HFFc6 (cell line): ENCODE measurements at regions not wholly inside any gene's neighbourhood (a gene's known extent, or its start where the extent isn't known, plus 50 kb on each side); places are given as distances from the start of the nearest gene placed in this dataset.

Experiments
- DNase-seq: peaks from one replicate; pipeline ENCODE4 v3.0.0-alpha.2; 2018
- H3K27ac Mint-ChIP-seq: 2 replicates; pipeline ENCODE4 v1.8.0; 2020; ENCODE audit warnings: mild to moderate bottlenecking, mixed read lengths
- H3K27me3 Mint-ChIP-seq: 2 replicates; pipeline ENCODE4 v1.8.0; 2021; ENCODE audit warnings: mild to moderate bottlenecking, moderate library complexity, mixed read lengths; ENCODE audit not compliant: insufficient read depth
- H3K36me3 Mint-ChIP-seq: 2 replicates; pipeline ENCODE4 v1.8.0; 2021; ENCODE audit warnings: low read depth, mixed read lengths
- H3K4me1 Mint-ChIP-seq: 2 replicates; pipeline ENCODE4 v1.8.0; 2020; ENCODE audit warnings: low read depth, mixed read lengths
- H3K4me3 Mint-ChIP-seq: 2 replicates; pipeline ENCODE4 v1.8.0; 2020; ENCODE audit warnings: mild to moderate bottlenecking, moderate library complexity, mixed read lengths
- H3K9me3 Mint-ChIP-seq: 2 replicates; pipeline ENCODE4 v1.8.0; 2020; ENCODE audit warnings: mild to moderate bottlenecking, mixed read lengths
- TF ChIP-seq, protein P1 (sequence below): fragments of 200-600 bp; sonication (generic); IDR thresholded peaks from 2 replicates; pipeline ENCODE4 v1.5.0; 2021; ENCODE audit warnings: antibody characterized with exemption, mild to moderate bottlenecking

DNA sequence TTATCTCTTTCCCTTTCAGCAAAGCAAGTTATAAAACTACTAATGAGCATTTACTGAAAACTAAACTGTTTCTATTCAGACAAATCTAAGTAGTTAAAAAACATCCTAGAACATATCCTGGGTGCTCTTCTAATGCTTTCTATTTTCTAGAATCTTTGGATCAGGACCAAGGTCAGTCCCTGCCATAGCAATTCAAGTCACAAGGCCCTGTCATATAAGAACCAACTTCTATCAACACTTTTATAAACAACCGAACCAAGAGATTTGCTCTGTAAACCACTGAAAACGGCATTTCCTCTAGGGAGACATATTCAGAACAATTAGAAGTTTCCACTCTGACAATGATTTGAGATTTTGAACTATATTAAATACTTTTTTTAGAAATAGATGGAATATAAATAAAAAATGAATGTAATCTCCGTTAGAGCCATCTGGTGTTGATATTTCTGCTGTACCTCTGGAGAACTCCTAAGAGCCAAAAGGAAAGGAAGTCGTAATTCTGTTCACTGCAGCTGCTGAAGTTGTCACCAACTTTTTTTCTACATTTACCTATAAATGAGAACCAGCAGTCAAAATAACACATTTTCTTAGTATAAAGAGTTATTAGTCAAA lies 51.4 kb upstream of the LGSN start:
- Mint-ChIP-seq H3K36me3 (no peaks in the 10 kb centered on the region), H3K4me1 (no peaks in the 10 kb centered on the region), H3K9me3 (no peaks in the 10 kb centered on the region), H3K4me3 (no peak overlapping the region), H3K27me3 (peaks cover 3% of the 10 kb centered on the region; the same call in 1 of the 2 replicates), H3K27ac (no peak overlapping the region)
- TF ChIP-seq, protein P1, sequence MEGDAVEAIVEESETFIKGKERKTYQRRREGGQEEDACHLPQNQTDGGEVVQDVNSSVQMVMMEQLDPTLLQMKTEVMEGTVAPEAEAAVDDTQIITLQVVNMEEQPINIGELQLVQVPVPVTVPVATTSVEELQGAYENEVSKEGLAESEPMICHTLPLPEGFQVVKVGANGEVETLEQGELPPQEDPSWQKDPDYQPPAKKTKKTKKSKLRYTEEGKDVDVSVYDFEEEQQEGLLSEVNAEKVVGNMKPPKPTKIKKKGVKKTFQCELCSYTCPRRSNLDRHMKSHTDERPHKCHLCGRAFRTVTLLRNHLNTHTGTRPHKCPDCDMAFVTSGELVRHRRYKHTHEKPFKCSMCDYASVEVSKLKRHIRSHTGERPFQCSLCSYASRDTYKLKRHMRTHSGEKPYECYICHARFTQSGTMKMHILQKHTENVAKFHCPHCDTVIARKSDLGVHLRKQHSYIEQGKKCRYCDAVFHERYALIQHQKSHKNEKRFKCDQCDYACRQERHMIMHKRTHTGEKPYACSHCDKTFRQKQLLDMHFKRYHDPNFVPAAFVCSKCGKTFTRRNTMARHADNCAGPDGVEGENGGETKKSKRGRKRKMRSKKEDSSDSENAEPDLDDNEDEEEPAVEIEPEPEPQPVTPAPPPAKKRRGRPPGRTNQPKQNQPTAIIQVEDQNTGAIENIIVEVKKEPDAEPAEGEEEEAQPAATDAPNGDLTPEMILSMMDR = no peak
- DNase-seq = no peak

DNA sequence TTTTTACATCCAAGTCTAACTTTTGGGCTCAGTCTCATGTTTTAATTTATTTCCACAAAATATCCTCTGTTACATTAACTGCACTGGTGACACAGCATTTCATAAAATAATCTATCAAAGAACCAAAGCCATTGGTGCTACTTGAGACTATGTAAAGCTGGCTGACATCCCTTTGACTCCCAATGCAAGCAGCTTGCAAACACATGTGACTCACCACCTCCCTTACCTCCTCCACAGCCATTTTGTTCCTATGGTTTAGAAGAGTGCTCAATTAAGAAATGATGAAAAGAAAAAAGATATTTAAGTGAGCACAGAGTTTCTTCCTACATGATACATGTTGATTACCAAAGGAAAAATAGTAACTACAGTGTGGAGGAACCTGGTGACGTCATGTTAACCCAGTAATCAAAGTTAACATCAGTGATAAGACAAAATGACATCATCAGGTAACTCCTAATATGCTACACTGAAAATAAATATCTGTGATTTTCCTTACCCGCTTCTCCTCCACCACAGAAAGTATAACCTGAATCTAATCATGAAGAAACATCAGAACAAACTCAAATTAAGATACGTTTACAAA lies 53.3 kb upstream of the LGSN start:
- Mint-ChIP-seq H3K9me3 (no peaks in the 10 kb centered on the region), H3K4me3 (no peak overlapping the region), H3K27ac (no peak overlapping the region), H3K36me3 (no peaks in the 10 kb centered on the region), H3K27me3 (peaks cover 3% of the 10 kb centered on the region; the same call in 1 of the 2 replicates), H3K4me1 (no peaks in the 10 kb centered on the region)
- TF ChIP-seq, protein P1 = no peak
- no peak for DNase-seq

DNA sequence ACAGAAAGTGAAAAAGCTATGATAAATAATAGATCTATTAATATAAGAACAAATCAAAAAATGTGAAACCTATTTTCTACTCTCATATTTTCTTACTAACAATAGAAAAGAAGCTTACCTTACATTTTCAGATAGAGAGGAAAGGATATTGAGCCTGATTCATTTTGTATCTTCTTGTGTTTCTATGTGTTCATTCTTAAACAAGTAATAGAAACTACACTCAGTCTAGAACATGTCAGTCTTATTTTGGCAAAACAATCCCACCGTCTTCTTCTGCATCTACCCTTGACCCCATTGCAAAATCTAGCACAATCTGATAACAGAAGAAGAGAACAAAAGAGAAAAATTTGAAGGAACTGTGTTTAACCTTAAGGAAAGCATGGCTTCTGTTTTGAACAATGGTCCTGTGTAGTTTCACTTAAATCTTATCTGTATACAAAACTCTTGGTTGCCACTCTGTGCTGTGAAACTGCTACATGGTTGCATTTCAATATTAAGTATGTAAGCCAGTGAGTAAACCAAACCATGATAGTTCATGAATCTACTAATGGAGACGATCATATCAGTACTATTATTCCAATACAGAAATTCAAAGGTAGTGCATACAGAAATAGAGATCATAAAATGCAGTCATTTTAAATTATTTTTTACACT lies 69.5 kb upstream of the LGSN start:
- H3K27ac Mint-ChIP-seq = no peak overlapping the region
- no peaks in the 10 kb centered on the region for H3K36me3 Mint-ChIP-seq
- H3K27me3 Mint-ChIP-seq = peaks cover 4% of the 10 kb centered on the region
- no peaks in the 10 kb centered on the region for H3K9me3 Mint-ChIP-seq
- H3K4me3 Mint-ChIP-seq = no peak overlapping the region
- no peaks in the 10 kb centered on the region for H3K4me1 Mint-ChIP-seq
- TF ChIP-seq, protein P1 = no peak
- no peak for DNase-seq

DNA sequence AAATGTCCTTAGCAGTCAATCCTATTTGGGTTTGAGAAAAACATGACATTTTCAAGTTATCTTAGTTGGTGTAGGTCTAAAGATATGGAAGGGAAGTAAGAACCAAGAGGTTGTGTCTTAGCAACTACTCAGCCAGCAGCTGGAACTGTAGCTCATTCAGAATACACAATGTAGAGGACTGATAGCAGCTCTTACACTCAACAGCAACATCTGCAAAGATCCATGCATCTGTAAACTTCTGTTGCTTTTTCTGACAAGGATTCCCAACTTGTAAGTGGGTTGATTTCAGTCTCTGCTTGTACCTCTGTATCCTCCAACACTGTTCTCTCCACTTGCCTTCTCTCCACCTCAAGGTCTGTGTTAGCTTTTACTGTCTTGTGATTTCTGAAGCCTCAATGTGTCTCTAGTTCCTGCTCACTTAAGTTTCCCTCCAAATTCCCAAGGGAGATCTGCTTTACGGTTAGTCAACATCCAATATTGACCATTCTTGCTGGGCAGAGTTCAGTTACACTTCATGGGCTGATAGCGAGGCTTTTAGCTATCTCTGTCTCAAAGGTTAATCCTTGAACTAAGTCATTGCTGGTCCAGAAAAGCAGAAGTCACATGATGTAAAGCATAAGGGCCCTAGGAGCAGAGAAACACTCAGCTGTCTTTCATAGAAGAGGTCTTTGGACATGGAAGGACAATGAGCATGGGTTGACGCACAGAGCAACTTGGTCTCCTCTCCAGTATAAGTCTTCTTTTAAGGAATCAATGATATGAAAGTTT lies 71.6 kb upstream of the LGSN start:
- H3K9me3 Mint-ChIP-seq = no peaks in the 10 kb centered on the region
- peaks cover 10% of the 10 kb centered on the region for H3K27me3 Mint-ChIP-seq
- no peak overlapping the region for H3K27ac Mint-ChIP-seq
- DNase-seq = no peak
- TF ChIP-seq, protein P1 = no peak
- no peaks in the 10 kb centered on the region for H3K36me3 Mint-ChIP-seq
- H3K4me1 Mint-ChIP-seq = no peaks in the 10 kb centered on the region
- H3K4me3 Mint-ChIP-seq = no peak overlapping the region

DNA sequence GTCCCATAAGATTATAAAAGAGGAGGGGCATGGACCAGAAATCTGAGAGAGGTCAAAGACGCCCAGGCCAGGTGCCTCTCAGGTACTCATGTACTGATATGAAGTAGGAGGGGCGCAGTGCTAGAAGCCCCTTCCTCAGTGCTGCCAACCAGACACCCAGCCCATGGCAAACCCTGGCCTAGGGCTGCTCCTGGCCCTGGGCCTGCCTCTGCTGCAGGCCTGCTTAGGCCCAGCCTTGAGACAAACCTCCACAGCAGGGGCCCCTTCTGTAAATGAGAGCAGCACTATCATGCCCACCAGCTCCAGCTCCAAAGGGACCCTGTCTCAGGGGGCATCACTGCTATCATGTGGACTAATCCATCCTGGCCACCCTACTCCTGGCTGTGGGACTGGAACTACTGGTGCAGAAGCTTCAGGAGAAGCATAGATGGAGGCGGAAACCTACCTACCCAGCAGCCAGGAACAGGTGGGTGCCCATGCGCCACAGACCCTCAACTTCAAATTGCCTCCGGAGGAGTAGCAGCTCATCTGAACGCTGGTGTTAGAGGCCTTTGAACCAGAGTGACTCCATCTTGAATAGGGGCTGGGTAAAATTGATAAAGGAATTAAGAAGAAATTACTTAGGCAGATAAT lies 72.4 kb upstream of the LGSN start:
- TF ChIP-seq, protein P1 = no peak
- peaks cover 10% of the 10 kb centered on the region for H3K27me3 Mint-ChIP-seq
- DNase-seq = no peak
- H3K4me1 Mint-ChIP-seq = no peaks in the 10 kb centered on the region
- no peaks in the 10 kb centered on the region for H3K9me3 Mint-ChIP-seq
- H3K4me3 Mint-ChIP-seq = no peak overlapping the region
- H3K36me3 Mint-ChIP-seq = no peaks in the 10 kb centered on the region
- H3K27ac Mint-ChIP-seq = no peak overlapping the region
